Caco-2 (cell line): ENCODE measurements at regions not wholly inside any gene's neighbourhood (a gene's known extent, or its start where the extent isn't known, plus 50 kb on each side); places are given as distances from the start of the nearest gene placed in this dataset.
"Not testable (repeated sequence)": the region's sequence is repeated elsewhere in the genome, so short reads cannot be mapped to it uniquely, and the experiment has no call there.

Experiments used
- BruUV-seq: library from RNA; stranded (reverse); fragments of 400-500 nt; replicated peaks from 2 replicates; lab custom pipeline; 2021; lab: Mats Ljungman, UMichigan
- CTCF ChIA-PET: fragments of 300-600 bp; sonication (Branson Sonifier 250); formaldehyde crosslinking; loops from one replicate; lab custom pipeline; 2022; ENCODE audit warnings: antibody characterized with exemption; lab: Charles Lee
- POLR2A ChIA-PET: fragments of 300-600 bp; sonication (Branson Sonifier 250); formaldehyde crosslinking; loops from one replicate; lab custom pipeline; 2022; ENCODE audit warnings: antibody characterized with exemption; lab: Charles Lee
- DNase-seq, 2 experiments: peaks; one replicate each; pipeline versions ENCODE4 v3.0.0 to v3.0.0-alpha.2; 2020 to 2022
- H3K27me3 ChIP-seq: replicated peaks from 2 replicates; pipeline ENCODE4 v1.6.0; 2011; ENCODE audit warnings: low read length; ENCODE audit not compliant: control insufficient read depth, insufficient read depth
- H3K36me3 ChIP-seq: 2 replicates; pipeline ENCODE4 v1.5.1; 2011; ENCODE audit warnings: low read length; ENCODE audit not compliant: control insufficient read depth, insufficient read depth
- H3K4me1 ChIP-seq: fragments of 250-450 bp; sonication (Bioruptor Pico); 2 replicates; pipeline ENCODE4 v1.5.1; 2020; ENCODE audit warnings: mild to moderate bottlenecking
- H3K4me3 ChIP-seq: 2 replicates; pipeline ENCODE4 v1.5.1; 2011; ENCODE audit warnings: low read depth, mild to moderate bottlenecking, control low read depth, low read length
- H3K9me3 ChIP-seq: fragments of 250-450 bp; sonication (Bioruptor Pico); 2 replicates; pipeline ENCODE4 v1.5.1; 2020; ENCODE audit warnings: mild to moderate bottlenecking, moderate library complexity
- H3K27ac Mint-ChIP-seq: one replicate; pipeline ENCODE4 v1.8.0; 2022; ENCODE audit warnings: mixed read lengths; ENCODE audit not compliant: unreplicated experiment
- H3K27me3 Mint-ChIP-seq: one replicate; pipeline ENCODE4 v1.8.0; 2022; ENCODE audit warnings: mixed read lengths; ENCODE audit not compliant: insufficient read depth, unreplicated experiment
- H3K36me3 Mint-ChIP-seq: one replicate; pipeline ENCODE4 v1.8.0; 2022; ENCODE audit warnings: mild to moderate bottlenecking, mixed read lengths; ENCODE audit not compliant: insufficient read depth, unreplicated experiment
- H3K4me1 Mint-ChIP-seq: one replicate; pipeline ENCODE4 v1.8.0; 2022; ENCODE audit warnings: low read depth, mixed read lengths; ENCODE audit not compliant: unreplicated experiment
- H3K4me3 Mint-ChIP-seq: one replicate; pipeline ENCODE4 v1.8.0; 2022; ENCODE audit warnings: mild to moderate bottlenecking, moderate library complexity, mixed read lengths; ENCODE audit not compliant: unreplicated experiment
- H3K9me3 Mint-ChIP-seq: one replicate; pipeline ENCODE4 v1.8.0; 2022; ENCODE audit warnings: mixed read lengths; ENCODE audit not compliant: unreplicated experiment
- CTCF ChIP-seq, 2 experiments: fragments of 200-600 bp in 1 of 2; IDR thresholded peaks; 1 replicate in 1 of 2; 2 replicates in 1 of 2; pipeline versions ENCODE4 v1.5.1 to v1.8.0; 2011 to 2022; ENCODE audit warnings: antibody characterized with exemption in 1 of 2, control low read depth in 1 of 2, inconsistent platforms in 1 of 2, low read depth in 1 of 2, low read length in 1 of 2, mild to moderate bottlenecking in 1 of 2, moderate library complexity in 1 of 2; ENCODE audit not compliant: insufficient read depth in 1 of 2, severe bottlenecking in 1 of 2, unreplicated experiment in 1 of 2
- intact Hi-C: fragments of 100-400 bp; cut with micrococcal nuclease; formaldehyde crosslinking; loops from one replicate; pipeline ENCODE4 v1.10.0; 2022; ENCODE audit not compliant: unreplicated experiment

GRCh38 chr1:166629946-166630345 is 209.3 kb upstream of the POGK start:
- H3K36me3 Mint-ChIP-seq: no peaks in the 10 kb centered on the region
- H3K4me3 ChIP-seq: no peak overlapping the region
- no peak overlapping the region for H3K27ac Mint-ChIP-seq
- H3K9me3 Mint-ChIP-seq: no peaks in the 10 kb centered on the region
- no peak for TF ChIP-seq CTCF (IDR thresholded peaks at IDR 0.05; ENCODE audit: insufficient read depth in 1 of 2, low read depth in 1 of 2, low read length in 1 of 2, severe bottlenecking in 1 of 2, unreplicated experiment in 1 of 2)
- H3K4me1 ChIP-seq: no peaks in the 10 kb centered on the region
- H3K27me3 Mint-ChIP-seq: peaks cover 7% of the 10 kb centered on the region
- DNase-seq: no peak
- no TSS peak for BruUV-seq
- no peaks in the 10 kb centered on the region for H3K4me1 Mint-ChIP-seq
- no peaks in the 10 kb centered on the region for H3K27me3 ChIP-seq
- intact Hi-C loops: no loop called here
- ChIA-PET CTCF (no interaction called here), POLR2A (no interaction called here)
- H3K36me3 ChIP-seq: no peaks in the 10 kb centered on the region
- no peaks in the 10 kb centered on the region for H3K9me3 ChIP-seq
- no peak overlapping the region for H3K4me3 Mint-ChIP-seq

DNA sequence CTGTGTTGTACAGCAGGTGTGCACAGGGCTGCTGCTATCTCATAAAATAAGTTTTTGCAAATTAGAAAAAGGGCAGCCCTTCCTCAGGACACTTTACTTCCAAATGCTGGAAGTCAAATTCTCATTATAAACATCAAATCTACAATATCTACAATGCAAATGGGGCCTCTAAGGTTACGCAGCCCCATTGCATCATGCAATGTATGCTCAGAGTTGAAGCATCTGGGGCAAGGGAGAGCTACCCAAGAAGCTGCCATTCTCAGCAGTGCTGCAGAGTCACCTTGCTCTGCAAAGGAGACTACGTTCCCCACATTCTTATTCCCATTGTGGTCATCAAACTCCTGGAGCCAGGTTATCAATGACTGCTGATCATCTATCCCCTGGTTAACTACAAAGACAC is 208.9 kb upstream of the POGK start:
- intact Hi-C loops: no loop called here
- H3K27me3 Mint-ChIP-seq: peaks cover 10% of the 10 kb centered on the region
- no peak for DNase-seq
- TF ChIP-seq CTCF (IDR thresholded peaks at IDR 0.05; ENCODE audit: insufficient read depth in 1 of 2, low read depth in 1 of 2, low read length in 1 of 2, severe bottlenecking in 1 of 2, unreplicated experiment in 1 of 2): no peak
- Histone ChIP-seq H3K36me3 (no peaks in the 10 kb centered on the region), H3K4me3 (no peak overlapping the region), H3K9me3 (no peaks in the 10 kb centered on the region), H3K4me1 (no peaks in the 10 kb centered on the region), H3K27me3 (no peaks in the 10 kb centered on the region)
- H3K9me3 Mint-ChIP-seq: no peaks in the 10 kb centered on the region
- no peaks in the 10 kb centered on the region for H3K4me1 Mint-ChIP-seq
- H3K27ac Mint-ChIP-seq: no peak overlapping the region
- no peak overlapping the region for H3K4me3 Mint-ChIP-seq
- H3K36me3 Mint-ChIP-seq: no peaks in the 10 kb centered on the region
- CTCF ChIA-PET: no interaction called here
- POLR2A ChIA-PET: no interaction called here
- no TSS peak for BruUV-seq

DNA sequence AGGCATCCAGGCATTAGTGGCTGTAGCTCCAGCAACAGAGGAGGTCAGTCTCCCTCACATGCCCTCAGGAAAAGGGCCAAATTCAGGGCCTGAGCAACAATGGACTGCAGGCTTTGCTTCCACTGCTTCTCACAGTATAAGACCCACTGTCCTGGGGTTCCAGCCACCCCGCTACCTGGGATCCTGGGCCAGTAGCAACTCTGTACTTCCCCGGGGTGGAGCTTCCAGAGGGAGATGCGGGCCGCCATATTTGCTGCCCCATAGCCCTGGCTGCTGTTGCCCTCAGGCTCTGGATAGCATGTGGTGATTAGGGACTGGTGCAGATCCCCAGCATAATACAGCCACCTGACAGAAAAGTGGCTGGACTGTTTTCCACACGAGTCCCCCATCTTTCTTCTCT is 201.1 kb upstream of the POGK start:
- H3K27me3 Mint-ChIP-seq: peaks cover 6% of the 10 kb centered on the region
- H3K9me3 ChIP-seq: no peaks in the 10 kb centered on the region
- H3K4me3 ChIP-seq: no peak overlapping the region
- intact Hi-C loops: no loop called here
- ChIA-PET CTCF (no interaction called here), POLR2A (no interaction called here)
- TF ChIP-seq CTCF (IDR thresholded peaks at IDR 0.05; ENCODE audit: insufficient read depth in 1 of 2, low read depth in 1 of 2, low read length in 1 of 2, severe bottlenecking in 1 of 2, unreplicated experiment in 1 of 2): no peak
- no peak for DNase-seq
- no peaks in the 10 kb centered on the region for H3K4me1 ChIP-seq
- H3K4me3 Mint-ChIP-seq: no peak overlapping the region
- BruUV-seq: no TSS peak
- H3K36me3 Mint-ChIP-seq: no peaks in the 10 kb centered on the region
- no peaks in the 10 kb centered on the region for H3K9me3 Mint-ChIP-seq
- no peak overlapping the region for H3K27ac Mint-ChIP-seq
- H3K27me3 ChIP-seq: no peaks in the 10 kb centered on the region
- H3K4me1 Mint-ChIP-seq: no peaks in the 10 kb centered on the region
- H3K36me3 ChIP-seq: no peaks in the 10 kb centered on the region

- DNase-seq, H3K36me3 ChIP-seq, POLR2A ChIA-PET, H3K4me1 ChIP-seq, H3K27ac Mint-ChIP-seq, H3K9me3 Mint-ChIP-seq, H3K27me3 Mint-ChIP-seq, H3K27me3 ChIP-seq, CTCF ChIA-PET, H3K36me3 Mint-ChIP-seq, H3K4me1 Mint-ChIP-seq, H3K9me3 ChIP-seq, BruUV-seq, H3K4me3 Mint-ChIP-seq, H3K4me3 ChIP-seq, intact Hi-C loops: not testable (repeated sequence)
These were observed 182.0 kb upstream of the POGK start for GRCh38 chr1:166657228-166657627.

GRCh38 chr1:166666790-166667189 is 172.5 kb upstream of the POGK start:
- POLR2A ChIA-PET: not testable (repeated sequence)

More at GRCh38 chr1:166666790-166667189, 172.5 kb upstream of the POGK start:
- H3K9me3 Mint-ChIP-seq, H3K27me3 Mint-ChIP-seq, intact Hi-C loops, H3K9me3 ChIP-seq, CTCF ChIA-PET, DNase-seq, H3K27ac Mint-ChIP-seq, H3K4me3 ChIP-seq, H3K27me3 ChIP-seq, H3K4me1 ChIP-seq, BruUV-seq, H3K4me1 Mint-ChIP-seq, H3K36me3 ChIP-seq, H3K36me3 Mint-ChIP-seq, H3K4me3 Mint-ChIP-seq: not testable (repeated sequence)
